SK-N-DZ (cell line): ENCODE measurements at regions not wholly inside any gene's neighbourhood (a gene's known extent, or its start where the extent isn't known, plus 50 kb on each side); places are given as distances from the start of the nearest gene placed in this dataset.

Experiments used
- DNase-seq: peaks from one replicate; pipeline ENCODE4 v3.0.0-alpha.2; 2015; ENCODE audit warnings: low spot score

GRCh38 chr20:39916236-39916765 lies 772.7 kb downstream of the MAFB start:
- DNase-seq: no peak

GRCh38 chr20:39913274-39913673 lies 775.8 kb downstream of the MAFB start:
- no peak for DNase-seq

GRCh38 chr20:39911497-39911896 lies 777.5 kb downstream of the MAFB start:
- DNase-seq: no peak

- no peak for DNase-seq
Measured at GRCh38 chr20:39910536-39910935, 778.5 kb downstream of the MAFB start.

- DNase-seq: no peak
Measured at GRCh38 chr20:39909447-39909846, 779.6 kb downstream of the MAFB start.

- no peak for DNase-seq
Measured at GRCh38 chr20:39904476-39905112, 784.4 kb downstream of the MAFB start.

- DNase-seq: no peak
Measured at GRCh38 chr20:39903806-39904465, 785.1 kb downstream of the MAFB start.

GRCh38 chr20:39899881-39900280 lies 789.2 kb downstream of the MAFB start:
- DNase-seq: no peak

GRCh38 chr20:39898467-39898852 lies 790.6 kb downstream of the MAFB start:
- DNase-seq: no peak

GRCh38 chr20:39897781-39898466 lies 791.1 kb downstream of the MAFB start:
- DNase-seq: no peak

- DNase-seq: no peak
Measured at GRCh38 chr20:39897058-39897457, 792.0 kb downstream of the MAFB start.

GRCh38 chr20:39894067-39894466 lies 795.0 kb downstream of the MAFB start:
- DNase-seq: no peak

GRCh38 chr20:39893003-39893685 lies 795.9 kb downstream of the MAFB start:
- no peak for DNase-seq

GRCh38 chr20:39890697-39891096 lies 798.3 kb downstream of the MAFB start:
- DNase-seq: no peak

GRCh38 chr20:39888310-39888709 lies 800.7 kb downstream of the MAFB start:
- DNase-seq: no peak

- DNase-seq: no peak
Measured at GRCh38 chr20:39886650-39887190, 802.3 kb downstream of the MAFB start.

- peak; percentile 71 for DNase-seq
Measured at GRCh38 chr20:39885975-39886649, 802.9 kb downstream of the MAFB start.

GRCh38 chr20:39882806-39883205 lies 806.2 kb downstream of the MAFB start:
- DNase-seq: no peak

GRCh38 chr20:39880890-39881289 lies 808.1 kb downstream of the MAFB start:
- peak; percentile 31 for DNase-seq

- DNase-seq: no peak
Measured at GRCh38 chr20:39879296-39879695, 809.7 kb downstream of the MAFB start.

GRCh38 chr20:39878809-39879208 lies 810.2 kb downstream of the MAFB start:
- no peak for DNase-seq
